Bone marrow (tissue), 2 donors: ENCODE measurements at regions not wholly inside any gene's neighbourhood (a gene's known extent, or its start where the extent isn't known, plus 50 kb on each side); places are given as distances from the start of the nearest gene placed in this dataset.
"Not testable (repeated sequence)": the region's sequence is repeated elsewhere in the genome, so short reads cannot be mapped to it uniquely, and the experiment has no call there.

Source experiments
- DNase-seq, 2 donors: peaks; one replicate each; lab custom pipeline; 2025; lab: John Stamatoyannopoulos, UW

- DNase-seq = no peak
Measured at GRCh38 chr11:129699711-129700304, 115.8 kb upstream of the TMEM45B start.

GRCh38 chr11:129700701-129701100, 114.9 kb upstream of the TMEM45B start:
- DNase-seq = no peak

GRCh38 chr11:129701706-129702105, 113.9 kb upstream of the TMEM45B start:
- no peak for DNase-seq

- DNase-seq = no peak
Measured at GRCh38 chr11:129702410-129703398, 112.9 kb upstream of the TMEM45B start.

GRCh38 chr11:129703846-129704245, 111.8 kb upstream of the TMEM45B start:
- DNase-seq = no peak

- no peak for DNase-seq
Measured at GRCh38 chr11:129704831-129705230, 110.8 kb upstream of the TMEM45B start.

GRCh38 chr11:129705341-129705740, 110.3 kb upstream of the TMEM45B start:
- DNase-seq = no peak

GRCh38 chr11:129705933-129706332, 109.7 kb upstream of the TMEM45B start:
- no peak for DNase-seq

GRCh38 chr11:129709801-129710398, 105.7 kb upstream of the TMEM45B start:
- DNase-seq = no peak

- DNase-seq = no peak
Measured at GRCh38 chr11:129710423-129710822, 105.2 kb upstream of the TMEM45B start.

GRCh38 chr11:129711760-129712159, 103.9 kb upstream of the TMEM45B start:
- DNase-seq = no peak

- DNase-seq = not testable (repeated sequence)
Measured at GRCh38 chr11:129712486-129713240, 103.0 kb upstream of the TMEM45B start.

- no peak for DNase-seq
Measured at GRCh38 chr11:129719037-129719436, 96.6 kb upstream of the TMEM45B start.

- no peak for DNase-seq
Measured at GRCh38 chr11:129720156-129720555, 95.5 kb upstream of the TMEM45B start.

- DNase-seq = no peak
Measured at GRCh38 chr11:129720994-129721393, 94.7 kb upstream of the TMEM45B start.

- DNase-seq = no peak
Measured at GRCh38 chr11:129721685-129722084, 94.0 kb upstream of the TMEM45B start.

GRCh38 chr11:129722529-129722928, 93.1 kb upstream of the TMEM45B start:
- no peak for DNase-seq

- no peak for DNase-seq
Measured at GRCh38 chr11:129723146-129723760, 92.4 kb upstream of the TMEM45B start.

- DNase-seq = no peak
Measured at GRCh38 chr11:129723761-129724162, 91.9 kb upstream of the TMEM45B start.

- no peak for DNase-seq
Measured at GRCh38 chr11:129724866-129725265, 90.8 kb upstream of the TMEM45B start.

GRCh38 chr11:129726179-129726578, 89.5 kb upstream of the TMEM45B start:
- no peak for DNase-seq

GRCh38 chr11:129728581-129728980, 87.1 kb upstream of the TMEM45B start:
- no peak for DNase-seq
